GM12801 (cell line): ENCODE measurements at regions not wholly inside any gene's neighbourhood (a gene's known extent, or its start where the extent isn't known, plus 50 kb on each side); places are given as distances from the start of the nearest gene placed in this dataset.

Experiments used
- CTCF ChIP-seq: IDR thresholded peaks from one replicate; pipeline ENCODE4 v1.5.1; 2011; ENCODE audit warnings: control low read depth; ENCODE audit not compliant: insufficient read length; ENCODE audit errors: extremely low read depth

- TF ChIP-seq CTCF, result no peak
Observed at GRCh38 chr5:164763206-164763605, 1257.8 kb downstream of the MAT2B start.

- no peak for TF ChIP-seq CTCF
Observed at GRCh38 chr5:164772122-164772521, 1266.7 kb downstream of the MAT2B start.

GRCh38 chr5:164784230-164784629, 1278.8 kb downstream of the MAT2B start:
- TF ChIP-seq CTCF, result no peak

- no peak for TF ChIP-seq CTCF
Observed at GRCh38 chr5:164798110-164798509, 1292.7 kb downstream of the MAT2B start.

GRCh38 chr5:164799391-164799790, 1294.0 kb downstream of the MAT2B start:
- TF ChIP-seq CTCF, result no peak

- TF ChIP-seq CTCF, result no peak
Observed at GRCh38 chr5:164801910-164802309, 1296.5 kb downstream of the MAT2B start.

GRCh38 chr5:164809821-164810220, 1304.4 kb downstream of the MAT2B start:
- no peak for TF ChIP-seq CTCF

- no peak for TF ChIP-seq CTCF
Observed at GRCh38 chr5:164818445-164818844, 1313.0 kb downstream of the MAT2B start.
